ENCODE measurements at regions not wholly inside any gene's neighbourhood (a gene's known extent, or its start where the extent isn't known, plus 50 kb on each side); places are given as distances from the start of the nearest gene placed in this dataset.

- TF ChIP-seq ZFX (IDR thresholded peaks at IDR 0.05) (no peak), CTCF (conservative IDR thresholded peaks at IDR 0.05) (no peak)
- no peak overlapping the region for H3K27ac ChIP-seq
Observed at GRCh38 chr6:132244744-132245143, 156.5 kb downstream of the MOXD1 start.

GRCh38 chr6:132236744-132237143 lies 164.5 kb downstream of the MOXD1 start:
- no peak for TF ChIP-seq ZFX (IDR thresholded peaks at IDR 0.05)
- no peak for TF ChIP-seq CTCF (conservative IDR thresholded peaks at IDR 0.05)
- H3K27ac ChIP-seq, result no peak overlapping the region

- H3K27ac ChIP-seq, result no peak overlapping the region
- TF ChIP-seq CTCF (conservative IDR thresholded peaks at IDR 0.05) (no peak), ZFX (IDR thresholded peaks at IDR 0.05) (no peak)
Observed at GRCh38 chr6:132236281-132236680, 165.0 kb downstream of the MOXD1 start.

- TF ChIP-seq ZFX (IDR thresholded peaks at IDR 0.05) (no peak), CTCF (conservative IDR thresholded peaks at IDR 0.05) (no peak)
- H3K27ac ChIP-seq, result no peak overlapping the region
Observed at GRCh38 chr6:132235596-132236280, 165.5 kb downstream of the MOXD1 start.

GRCh38 chr6:132234356-132234755 lies 166.9 kb downstream of the MOXD1 start:
- TF ChIP-seq ZFX (IDR thresholded peaks at IDR 0.05) (no peak), CTCF (conservative IDR thresholded peaks at IDR 0.05) (no peak)
- no peak overlapping the region for H3K27ac ChIP-seq

- H3K27ac ChIP-seq, result no peak overlapping the region
- TF ChIP-seq CTCF (conservative IDR thresholded peaks at IDR 0.05), result no peak
- TF ChIP-seq ZFX (IDR thresholded peaks at IDR 0.05), result no peak
Observed at GRCh38 chr6:132231121-132231884, 170.0 kb downstream of the MOXD1 start.

GRCh38 chr6:132228894-132229293 lies 172.4 kb downstream of the MOXD1 start:
- H3K27ac ChIP-seq, result no peak overlapping the region
- TF ChIP-seq CTCF (conservative IDR thresholded peaks at IDR 0.05) (no peak), ZFX (IDR thresholded peaks at IDR 0.05) (no peak)
